ENCODE measurements at regions not wholly inside any gene's neighbourhood (a gene's known extent, or its start where the extent isn't known, plus 50 kb on each side); places are given as distances from the start of the nearest gene placed in this dataset.

- Histone ChIP-seq H3K36me3 (ENCODE audit: control insufficient read depth, insufficient read depth, low read length) (no peaks in the 10 kb centered on the region), H3K9me3 (ENCODE audit: control insufficient read depth, low read length) (no peaks in the 10 kb centered on the region), H3K4me3 (ENCODE audit: low read depth, low read length) (no peak overlapping the region), H3K27me3 (ENCODE audit: control insufficient read depth, insufficient read depth, low read length) (no peaks in the 10 kb centered on the region), H3K4me1 (no peaks in the 10 kb centered on the region), H3K79me2 (no peaks in the 10 kb centered on the region), H2AFZ (no peak overlapping the region), H3K4me2 (ENCODE audit: low read length) (no peak overlapping the region), H3K27ac (no peak overlapping the region), H3K9ac (no peak overlapping the region)
- no peak for TF ChIP-seq CTCF (IDR thresholded peaks at IDR 0.05)
Measured at GRCh38 chr12:105799103-105799502, 339.7 kb downstream of the NUAK1 start.

GRCh38 chr12:105801351-105801750 lies 337.4 kb downstream of the NUAK1 start:
- Histone ChIP-seq H3K27me3 (ENCODE audit: control insufficient read depth, insufficient read depth, low read length) (no peaks in the 10 kb centered on the region), H2AFZ (peak overlapping the region; percentile 8), H3K4me3 (ENCODE audit: low read depth, low read length) (no peak overlapping the region), H3K79me2 (no peaks in the 10 kb centered on the region), H3K4me2 (ENCODE audit: low read length) (no peak overlapping the region), H3K9ac (no peak overlapping the region), H3K9me3 (ENCODE audit: control insufficient read depth, low read length) (no peaks in the 10 kb centered on the region), H3K36me3 (ENCODE audit: control insufficient read depth, insufficient read depth, low read length) (no peaks in the 10 kb centered on the region), H3K27ac (no peak overlapping the region), H3K4me1 (no peaks in the 10 kb centered on the region)
- TF ChIP-seq CTCF (IDR thresholded peaks at IDR 0.05) = no peak

- Histone ChIP-seq H3K9ac (no peak overlapping the region), H3K27me3 (ENCODE audit: control insufficient read depth, insufficient read depth, low read length) (no peaks in the 10 kb centered on the region), H3K9me3 (ENCODE audit: control insufficient read depth, low read length) (no peaks in the 10 kb centered on the region), H3K36me3 (ENCODE audit: control insufficient read depth, insufficient read depth, low read length) (no peaks in the 10 kb centered on the region), H3K4me3 (ENCODE audit: low read depth, low read length) (no peak overlapping the region), H3K27ac (no peak overlapping the region), H3K4me2 (ENCODE audit: low read length) (no peak overlapping the region), H2AFZ (no peak overlapping the region), H3K79me2 (no peaks in the 10 kb centered on the region), H3K4me1 (no peaks in the 10 kb centered on the region)
- TF ChIP-seq CTCF (IDR thresholded peaks at IDR 0.05) = no peak
Measured at GRCh38 chr12:105803292-105803691, 335.5 kb downstream of the NUAK1 start.

GRCh38 chr12:105804591-105805265 lies 334.0 kb downstream of the NUAK1 start:
- Histone ChIP-seq H3K79me2 (no peaks in the 10 kb centered on the region), H3K9ac (no peak overlapping the region), H2AFZ (no peak overlapping the region), H3K4me3 (ENCODE audit: low read depth, low read length) (no peak overlapping the region), H3K4me1 (no peaks in the 10 kb centered on the region), H3K36me3 (ENCODE audit: control insufficient read depth, insufficient read depth, low read length) (no peaks in the 10 kb centered on the region), H3K9me3 (ENCODE audit: control insufficient read depth, low read length) (no peaks in the 10 kb centered on the region), H3K27me3 (ENCODE audit: control insufficient read depth, insufficient read depth, low read length) (no peaks in the 10 kb centered on the region), H3K27ac (no peak overlapping the region), H3K4me2 (ENCODE audit: low read length) (no peak overlapping the region)
- TF ChIP-seq CTCF (IDR thresholded peaks at IDR 0.05) = no peak

- Histone ChIP-seq H2AFZ (no peak overlapping the region), H3K9ac (no peak overlapping the region), H3K4me2 (ENCODE audit: low read length) (no peak overlapping the region), H3K4me1 (no peaks in the 10 kb centered on the region), H3K79me2 (no peaks in the 10 kb centered on the region), H3K9me3 (ENCODE audit: control insufficient read depth, low read length) (no peaks in the 10 kb centered on the region), H3K36me3 (ENCODE audit: control insufficient read depth, insufficient read depth, low read length) (no peaks in the 10 kb centered on the region), H3K27me3 (ENCODE audit: control insufficient read depth, insufficient read depth, low read length) (no peaks in the 10 kb centered on the region), H3K4me3 (ENCODE audit: low read depth, low read length) (no peak overlapping the region), H3K27ac (no peak overlapping the region)
- TF ChIP-seq CTCF (IDR thresholded peaks at IDR 0.05) = no peak
Measured at GRCh38 chr12:105805730-105806399, 332.9 kb downstream of the NUAK1 start.
